Body of pancreas (tissue), 4 donors: ENCODE measurements at regions not wholly inside any gene's neighbourhood (a gene's known extent, or its start where the extent isn't known, plus 50 kb on each side); places are given as distances from the start of the nearest gene placed in this dataset.

Experiments
- ATAC-seq: fragments of 150-250 bp; one replicate; pipeline ENCODE4 v1.9.1; 2016
- DNase-seq, 4 donors: peaks; one replicate each; pipeline ENCODE4 v3.0.0-alpha.2; 2019
- H3K27ac ChIP-seq, 4 donors: fragments of 200-600 bp; sonication (generic); 1 replicate in 3 of 4; 2 replicates in 1 of 4; pipeline versions ENCODE4 v1.5.1 to v1.6.1; 2016 to 2019; ENCODE audit warnings: mild to moderate bottlenecking in 1 of 4, mixed read lengths in 1 of 4, moderate library complexity in 1 of 4
- H3K27me3 ChIP-seq, 2 donors: fragments of 200-600 bp; sonication (generic); one replicate each; pipeline ENCODE4 v1.6.0; 2016; ENCODE audit warnings: mild to moderate bottlenecking in 1 of 2
- H3K36me3 ChIP-seq, 2 donors: fragments of 200-600 bp; sonication (generic); replicated peaks in 1 of 2; 2 replicates each; pipeline ENCODE4 v1.5.1; 2016; ENCODE audit warnings: low read depth in 2 of 2; ENCODE audit not compliant: insufficient read depth in 1 of 2
- H3K4me1 ChIP-seq: fragments of 200-600 bp; sonication (generic); one replicate; pipeline ENCODE4 v1.6.0; 2016
- H3K4me3 ChIP-seq, 2 donors: fragments of 200-600 bp; sonication (generic); 1 replicate in 1 of 2; 2 replicates in 1 of 2; pipeline ENCODE4 v1.5.1; 2016 to 2019
- H3K9me3 ChIP-seq, 3 donors: fragments of 200-600 bp; sonication (generic); 1 replicate in 2 of 3; 2 replicates in 1 of 3; pipeline ENCODE4 v1.5.1; 2016
- CTCF ChIP-seq, 7 experiments: fragments of 450-650 bp in 4 of 7; fragments of 200-600 bp in 3 of 7; sonication (generic) in 3 of 7; IDR thresholded peaks; one replicate each; pipeline ENCODE4 v1.5.1; 2016 to 2019; ENCODE audit warnings: antibody characterized with exemption in 7 of 7
- POLR2A ChIP-seq, 3 donors: fragments of 450-650 bp; IDR thresholded peaks; one replicate each; pipeline ENCODE4 v1.6.1; 2016; ENCODE audit warnings: antibody characterized with exemption in 3 of 3, mild to moderate bottlenecking in 2 of 3
- WGBS, 2 donors: methylation state at CpG; one replicate each; pipeline ENCODE4 v1.1.5; 2017; 5-methylcytosine and 5-hydroxymethylcytosine counted together
- intact Hi-C: fragments of 100-400 bp; cut with DNase I; formaldehyde crosslinking; loops from one replicate; pipeline ENCODE4 v1.15.1; 2023

- H3K27ac ChIP-seq, result no peak overlapping the region
- H3K9me3 ChIP-seq, result no peaks in the 10 kb centered on the region
- no peak for TF ChIP-seq CTCF (IDR thresholded peaks at IDR 0.05)
- no peak for TF ChIP-seq POLR2A (IDR thresholded peaks at IDR 0.05)
- ATAC-seq (no peak), DNase-seq (no peak)
- H3K4me3 ChIP-seq, result no peak overlapping the region
- WGBS, 2 donors, result 36 to 46% methylated on average over 2 of the region's 2 CpGs
- intact Hi-C loops, result no loop called here
- H3K36me3 ChIP-seq, result no peaks in the 10 kb centered on the region
- H3K4me1 ChIP-seq, result no peaks in the 10 kb centered on the region
- H3K27me3 ChIP-seq, result no peaks in the 10 kb centered on the region
These were observed 154.1 kb upstream of the GRM7 start for GRCh38 chr3:6706777-6707176.

- ATAC-seq, result no peak
- Histone ChIP-seq H3K4me3 (no peak overlapping the region), H3K4me1 (no peaks in the 10 kb centered on the region), H3K27ac (no peak overlapping the region), H3K36me3 (no peaks in the 10 kb centered on the region), H3K27me3 (no peaks in the 10 kb centered on the region), H3K9me3 (no peaks in the 10 kb centered on the region)
- intact Hi-C loops, result no loop called here
- no peak for TF ChIP-seq POLR2A (IDR thresholded peaks at IDR 0.05)
- no peak for TF ChIP-seq CTCF (IDR thresholded peaks at IDR 0.05)
- no peak for DNase-seq
- WGBS, 2 donors, result 47 to 51% methylated on average over 6 of the region's 6 CpGs
These were observed 151.7 kb upstream of the GRM7 start for GRCh38 chr3:6709178-6709577.

- H3K4me1 ChIP-seq, result no peaks in the 10 kb centered on the region
- WGBS, 2 donors, result 89 to 90% methylated on average over 3 of the region's 3 CpGs
- no peaks in the 10 kb centered on the region for H3K9me3 ChIP-seq
- H3K27ac ChIP-seq, result no peak overlapping the region
- TF ChIP-seq POLR2A (IDR thresholded peaks at IDR 0.05) (no peak), CTCF (IDR thresholded peaks at IDR 0.05) (no peak)
- no peaks in the 10 kb centered on the region for H3K36me3 ChIP-seq
- intact Hi-C loops, result no loop called here
- ATAC-seq (no peak), DNase-seq (no peak)
- H3K27me3 ChIP-seq, result no peaks in the 10 kb centered on the region
- no peak overlapping the region for H3K4me3 ChIP-seq
These were observed 146.0 kb upstream of the GRM7 start for GRCh38 chr3:6714962-6715361.

- Histone ChIP-seq H3K4me3 (no peak overlapping the region), H3K27ac (no peak overlapping the region), H3K4me1 (no peaks in the 10 kb centered on the region), H3K9me3 (no peaks in the 10 kb centered on the region), H3K36me3 (no peaks in the 10 kb centered on the region), H3K27me3 (no peaks in the 10 kb centered on the region)
- intact Hi-C loops, result no loop called here
- 26 to 86% methylated on average over 1 of the region's 1 CpG for WGBS, 2 donors
- no peak for TF ChIP-seq CTCF (IDR thresholded peaks at IDR 0.05)
- TF ChIP-seq POLR2A (IDR thresholded peaks at IDR 0.05), result no peak
- ATAC-seq (no peak), DNase-seq (no peak)
These were observed 144.5 kb upstream of the GRM7 start for GRCh38 chr3:6716420-6716819.

- intact Hi-C loops, result no loop called here
- 65 to 77% methylated on average over 6 of the region's 6 CpGs for WGBS, 2 donors
- no peak for DNase-seq
These were observed 143.6 kb upstream of the GRM7 start for GRCh38 chr3:6717026-6717943.

More at GRCh38 chr3:6717026-6717943, 143.6 kb upstream of the GRM7 start:
- no peak overlapping the region for H3K27ac ChIP-seq
- no peaks in the 10 kb centered on the region for H3K36me3 ChIP-seq
- no peaks in the 10 kb centered on the region for H3K4me1 ChIP-seq
- no peak for ATAC-seq
- no peak overlapping the region for H3K4me3 ChIP-seq
- H3K27me3 ChIP-seq, result no peaks in the 10 kb centered on the region
- TF ChIP-seq CTCF (IDR thresholded peaks at IDR 0.05) (no peak), POLR2A (IDR thresholded peaks at IDR 0.05) (no peak)
- no peaks in the 10 kb centered on the region for H3K9me3 ChIP-seq
